Stimulated activated CD4-positive, alpha-beta T cell treated with anti-CD3 and anti-CD28 coated beads, Interleukin-4, amount 100 ng/mL, for 1 hour (primary cell): ENCODE measurements at regions not wholly inside any gene's neighbourhood (a gene's known extent, or its start where the extent isn't known, plus 50 kb on each side); places are given as distances from the start of the nearest gene placed in this dataset.

Experiments used
- DNase-seq: peaks from one replicate; pipeline ENCODE4 v3.0.0-alpha.2; 2020

DNA sequence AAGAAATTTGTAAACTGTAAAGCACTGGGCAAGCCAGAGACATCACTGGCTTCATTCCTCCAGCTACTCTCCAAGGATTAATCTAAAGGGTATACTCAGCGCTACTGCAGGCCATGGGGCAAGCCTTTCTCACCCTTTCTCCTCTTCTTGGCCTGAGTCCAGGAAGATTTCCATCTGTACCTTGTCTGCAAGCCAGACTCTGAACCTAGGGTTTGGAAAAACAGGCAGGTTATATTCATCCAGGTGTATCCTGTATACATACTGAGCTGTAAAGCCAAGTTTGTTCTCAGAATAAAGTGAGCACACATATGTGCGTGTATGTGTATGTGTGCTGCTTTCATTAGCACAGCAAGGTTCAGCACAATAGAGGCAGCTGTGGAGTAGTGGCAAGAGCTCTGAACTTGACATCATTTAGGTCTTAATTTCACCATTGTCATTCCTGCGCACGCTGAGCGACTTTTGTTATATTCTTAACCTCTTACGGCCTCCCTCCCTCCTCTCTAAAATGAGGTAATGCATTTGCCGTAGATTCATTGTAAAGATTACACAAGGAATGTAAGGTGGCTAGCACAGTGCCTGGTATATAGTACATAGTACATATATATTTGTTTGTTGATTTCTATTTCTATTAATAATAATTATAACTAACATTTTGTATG, 128.1 kb upstream of the JUN start:
- DNase-seq, result no peak

DNA sequence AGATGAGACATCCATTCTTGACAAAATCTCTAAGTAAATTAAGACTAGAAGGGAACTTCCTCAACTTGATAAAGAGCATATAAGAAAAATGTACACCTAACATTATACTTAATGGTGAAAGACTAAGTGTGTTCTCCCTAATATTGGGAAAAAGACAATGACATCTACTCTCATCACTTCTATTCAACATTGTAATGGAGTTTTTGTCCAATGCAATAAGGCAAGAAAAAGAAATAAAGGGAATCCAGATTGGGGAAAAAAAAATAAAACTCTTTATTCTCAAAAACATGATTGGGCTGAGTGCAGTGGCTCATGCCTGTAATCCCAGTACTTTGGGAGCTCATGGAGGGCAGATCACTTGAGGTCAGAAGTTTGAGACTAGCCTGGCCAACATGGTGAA, 131.1 kb upstream of the JUN start:
- no peak for DNase-seq

DNA sequence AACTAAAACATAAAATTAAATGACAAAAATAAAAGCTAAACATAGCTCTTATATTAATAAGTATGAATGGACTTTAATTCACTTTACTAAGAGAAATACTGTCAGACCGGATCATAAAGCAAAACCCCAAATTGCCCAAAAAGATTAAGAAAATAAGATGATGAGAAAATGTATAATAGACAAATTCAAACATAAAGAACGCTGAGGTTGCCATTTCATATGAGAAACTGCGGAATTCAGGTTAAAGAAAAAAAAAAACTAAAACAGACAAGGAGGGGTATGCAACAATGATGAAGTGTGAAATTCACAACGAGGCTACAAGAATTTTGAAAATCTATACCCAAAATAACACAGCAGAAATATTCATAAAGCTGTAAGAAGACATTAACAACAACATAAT, 133.6 kb upstream of the JUN start:
- no peak for DNase-seq

DNA sequence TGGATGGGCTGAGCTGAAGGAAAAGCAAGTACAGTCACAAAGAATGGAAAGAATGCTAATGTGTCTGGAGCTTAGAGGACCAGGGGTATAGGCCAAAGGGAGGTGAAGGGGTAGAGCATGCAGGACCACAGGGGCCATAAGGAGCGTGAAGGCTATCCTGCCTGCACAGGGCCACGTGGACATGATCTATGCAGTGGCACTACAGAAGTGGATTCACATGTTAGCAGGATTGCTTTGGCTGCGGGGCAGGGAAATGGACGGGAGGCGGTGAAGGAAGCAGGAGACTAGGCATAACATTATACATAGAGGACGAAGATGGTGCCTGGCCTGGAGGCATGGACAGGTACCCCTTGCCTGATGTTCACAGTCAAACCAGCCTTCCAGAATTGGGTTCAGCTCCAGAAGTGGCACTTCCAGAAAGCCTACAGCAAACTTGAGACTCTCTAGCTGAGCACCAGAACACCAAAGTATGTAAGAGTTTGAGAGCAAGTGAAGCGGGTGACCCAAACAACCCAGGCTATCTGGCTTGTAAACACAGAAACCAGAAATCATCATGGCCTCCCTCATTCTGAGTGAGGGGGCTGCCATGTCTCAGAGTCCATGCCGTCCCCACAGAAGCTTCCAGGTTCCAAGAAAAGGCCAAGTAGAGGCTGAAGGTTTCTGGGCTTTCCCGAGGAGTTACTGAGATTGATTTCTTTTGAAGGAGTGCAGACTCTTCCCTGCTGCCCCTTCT, 135.5 kb upstream of the JUN start:
- no peak for DNase-seq

DNA sequence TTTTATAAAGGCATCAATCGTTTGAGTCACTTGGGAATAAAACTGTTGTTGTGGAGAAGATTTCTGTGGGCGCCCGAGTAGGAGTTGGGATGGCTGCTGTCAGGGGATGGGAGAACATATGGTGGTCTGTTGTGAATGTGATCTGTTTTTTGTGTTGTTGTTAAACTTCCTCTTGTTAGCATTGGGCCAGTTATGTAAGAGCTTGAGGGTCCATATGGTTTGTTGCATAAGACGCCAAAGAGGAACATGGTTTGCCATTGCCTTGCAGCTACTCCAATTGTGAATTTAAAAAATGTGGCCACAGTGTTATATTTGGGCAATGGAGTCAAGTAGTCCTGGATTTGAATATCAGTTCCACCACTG, 136.1 kb upstream of the JUN start:
- no peak for DNase-seq

DNA sequence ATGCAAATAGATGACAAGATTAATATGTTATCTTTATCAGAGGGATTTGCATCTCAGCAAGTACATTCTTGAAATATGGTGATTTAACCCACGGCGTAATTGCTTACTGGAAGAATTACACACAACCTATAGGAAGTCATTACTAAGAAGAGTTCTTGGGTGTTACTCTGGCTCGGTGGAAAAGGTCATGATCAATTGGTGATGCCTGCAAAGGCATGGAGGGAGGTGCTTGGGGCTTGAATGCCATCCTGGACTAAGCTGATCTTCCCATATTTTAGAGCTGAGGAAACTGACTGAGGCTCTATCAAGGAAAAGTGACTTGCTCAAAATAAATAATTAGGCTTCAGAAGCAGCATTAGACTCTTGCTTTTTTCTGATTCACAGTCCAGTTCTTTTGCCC, 137.5 kb upstream of the JUN start:
- no peak for DNase-seq

DNA sequence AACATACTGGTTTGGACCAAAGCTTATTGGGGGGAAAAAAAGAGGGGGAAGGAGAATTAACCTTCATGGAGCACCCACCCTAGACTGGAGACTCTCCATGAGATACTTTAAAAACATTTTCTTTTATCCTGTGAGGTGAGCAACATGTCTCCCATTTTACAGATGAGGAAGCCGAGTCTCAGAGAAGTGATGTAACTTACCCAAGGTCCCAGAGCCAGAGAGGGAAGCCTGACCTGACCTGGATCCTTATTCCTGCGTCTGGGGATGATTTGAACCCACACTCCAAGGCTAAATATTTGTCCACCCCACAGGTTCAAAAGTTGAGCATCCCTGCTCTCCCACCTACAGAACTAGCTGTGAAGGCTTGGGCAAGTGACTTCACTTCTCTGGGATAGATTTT, 137.9 kb upstream of the JUN start:
- DNase-seq, result no peak

DNA sequence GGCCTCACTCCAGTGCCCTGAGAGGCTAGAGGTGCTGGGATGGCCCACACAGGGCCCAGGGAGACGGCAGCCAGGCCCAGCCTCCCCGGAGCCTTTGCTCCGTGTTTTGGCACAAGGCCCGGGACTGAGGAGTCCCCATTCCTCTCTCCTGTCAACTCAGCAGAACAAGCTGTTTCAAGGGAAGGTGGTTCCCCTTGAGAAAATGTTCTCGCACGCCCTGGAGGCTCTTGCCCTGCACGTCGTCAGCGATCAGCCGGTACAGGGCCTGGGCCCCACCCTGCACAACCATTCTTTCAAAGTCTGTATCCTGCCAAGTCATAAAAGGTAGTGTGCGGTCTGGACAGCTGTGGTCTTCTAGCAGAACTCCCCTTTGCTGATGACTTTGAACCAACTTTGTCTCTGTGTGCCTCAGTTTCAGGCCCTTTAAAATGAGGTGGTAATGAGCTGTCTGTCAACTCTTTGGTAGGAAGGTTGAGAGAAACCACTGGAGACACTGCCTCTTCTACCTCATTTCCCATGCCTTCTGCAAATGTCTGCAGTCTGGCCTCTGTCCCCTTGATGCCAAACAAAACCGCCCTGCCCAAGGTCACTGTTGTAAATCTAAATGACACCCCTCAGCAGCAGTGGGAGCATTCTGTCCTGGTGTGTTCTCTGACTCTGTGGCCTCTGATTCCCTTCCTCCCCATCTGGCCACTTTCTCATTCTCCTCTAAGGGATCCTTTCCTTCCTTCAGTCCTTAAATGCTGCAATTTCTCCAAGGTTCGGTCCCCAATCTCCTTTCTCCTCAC, 138.6 kb upstream of the JUN start:
- DNase-seq, result peak; percentile 13

DNA sequence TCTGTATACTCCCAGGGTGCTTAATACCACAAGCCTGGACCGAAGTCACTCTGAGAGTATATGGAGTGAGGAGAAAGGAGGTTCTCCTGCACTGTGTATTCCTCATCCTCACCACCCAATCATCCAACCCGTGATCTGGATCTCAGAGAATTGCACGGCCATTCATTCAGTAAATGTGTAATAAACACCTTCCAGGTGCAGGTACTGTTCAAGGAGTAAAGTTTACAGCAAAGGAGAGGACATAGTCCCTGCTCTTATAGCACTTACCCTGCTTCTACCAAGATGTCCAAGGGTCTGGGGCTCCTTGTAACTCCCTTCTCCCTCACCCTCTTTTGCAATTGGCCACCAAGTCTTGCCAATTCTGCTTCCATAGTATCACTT, 139.2 kb upstream of the JUN start:
- no peak for DNase-seq

DNA sequence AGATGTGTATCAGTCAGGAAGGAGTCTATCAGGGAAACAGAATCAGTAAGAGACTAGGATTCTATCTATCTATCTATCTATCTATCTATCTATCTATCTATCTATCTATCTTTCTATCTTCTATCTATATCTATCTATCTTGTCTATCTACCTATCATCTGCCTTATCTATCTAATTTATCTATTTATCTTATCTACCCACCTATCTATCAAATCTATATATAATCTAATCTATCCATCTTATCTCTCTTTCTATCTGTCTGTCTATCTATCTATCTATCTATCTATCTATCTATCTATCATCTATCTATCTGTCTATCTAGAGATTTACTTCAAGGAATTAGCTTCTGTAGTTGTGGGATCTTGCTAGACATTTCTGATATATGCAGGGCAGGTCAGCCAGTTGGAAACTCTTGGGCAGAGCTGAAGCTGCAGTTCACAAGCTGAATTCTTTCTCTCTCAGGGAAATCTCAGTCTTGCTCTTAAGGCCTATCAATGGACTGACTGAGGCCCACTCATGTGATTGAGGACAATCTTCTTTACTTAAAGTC, 140.2 kb upstream of the JUN start:
- no peak for DNase-seq

DNA sequence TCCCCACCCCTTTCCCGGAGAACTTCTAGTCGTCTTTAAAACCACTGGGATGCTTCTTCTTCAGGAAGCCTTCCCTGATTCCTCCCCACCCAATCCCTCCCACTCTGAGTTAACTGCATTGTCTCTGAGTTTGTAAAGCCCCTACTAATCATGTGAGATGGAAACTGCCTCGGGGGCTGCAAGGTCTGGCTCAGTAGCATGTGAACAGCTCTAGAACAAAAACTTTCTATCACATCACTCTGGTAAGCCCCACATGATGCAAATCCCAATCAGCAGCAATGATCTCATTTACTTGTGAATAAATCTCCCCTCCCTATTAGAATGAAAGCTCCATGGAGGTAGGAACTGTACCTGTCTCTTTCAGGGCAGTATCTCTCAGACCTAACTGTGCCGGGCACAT, 141.0 kb upstream of the JUN start:
- no peak for DNase-seq

DNA sequence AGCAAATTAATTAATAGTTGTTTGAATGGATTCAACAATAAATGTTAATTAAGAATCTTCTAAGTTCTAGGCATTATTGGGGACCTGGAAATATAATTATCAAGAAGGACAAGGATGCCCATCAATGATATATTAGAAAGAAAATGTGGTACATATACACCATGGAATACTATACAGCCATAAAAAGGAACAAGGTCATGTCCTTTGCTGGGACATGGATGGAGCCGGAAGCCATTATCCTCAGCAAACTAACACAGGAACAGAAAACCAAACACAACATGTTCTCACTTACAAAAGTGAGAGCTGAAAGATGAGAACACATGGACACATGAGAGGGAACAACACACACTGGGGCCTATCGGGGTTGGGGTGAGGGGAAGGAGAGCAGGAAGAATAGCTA, 141.4 kb upstream of the JUN start:
- no peak for DNase-seq

DNA sequence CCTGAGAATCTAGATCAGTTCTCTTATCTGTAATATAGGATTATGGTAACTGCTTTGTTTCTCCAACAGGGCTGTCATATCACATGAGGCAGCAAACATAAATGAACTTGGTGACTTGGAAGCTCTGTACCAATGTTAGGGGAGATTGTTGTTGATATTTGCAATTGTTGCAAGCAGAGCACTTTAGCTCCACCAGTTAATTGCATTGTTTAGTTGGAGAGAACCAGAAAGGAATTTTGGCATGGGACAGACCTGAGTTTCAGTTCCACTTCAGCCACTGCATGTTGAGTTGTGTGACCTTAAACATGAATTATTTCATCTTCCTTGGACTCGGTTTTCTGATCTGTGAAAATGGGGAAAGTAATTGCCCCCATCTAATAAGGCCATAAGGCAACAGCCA, 142.3 kb upstream of the JUN start:
- no peak for DNase-seq

DNA sequence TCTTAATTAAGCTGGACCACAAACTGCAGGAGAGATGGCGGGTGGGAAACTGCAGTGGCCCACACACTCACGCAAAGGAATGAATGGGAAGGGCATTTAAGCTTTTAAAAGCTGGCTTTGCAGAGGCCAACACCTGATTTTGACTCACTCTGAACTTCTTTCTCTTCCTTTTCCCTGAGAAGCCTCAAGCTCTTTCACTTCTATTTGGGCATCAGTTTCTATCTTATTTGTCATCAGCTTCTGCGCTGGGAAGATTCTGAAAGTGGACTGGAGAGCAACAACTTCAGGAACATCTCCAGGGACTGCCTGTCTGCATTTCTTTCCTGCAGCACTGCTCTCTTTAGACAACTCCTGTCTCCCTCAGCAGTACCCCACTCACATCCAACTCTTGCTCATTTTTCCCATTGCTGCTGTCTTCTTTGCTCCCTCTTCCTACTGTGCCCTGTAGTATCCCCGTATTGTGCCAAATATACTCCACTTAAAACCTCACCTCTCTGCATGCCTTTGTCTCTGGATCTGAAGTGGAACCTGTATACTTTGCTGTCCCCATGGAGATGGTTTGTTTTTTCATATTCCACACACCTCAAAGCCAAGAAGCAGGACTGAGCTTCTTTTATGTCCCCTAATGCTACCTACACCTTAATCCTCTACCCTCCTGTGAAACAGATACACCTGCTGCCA, 143.3 kb upstream of the JUN start:
- DNase-seq, result no peak

DNA sequence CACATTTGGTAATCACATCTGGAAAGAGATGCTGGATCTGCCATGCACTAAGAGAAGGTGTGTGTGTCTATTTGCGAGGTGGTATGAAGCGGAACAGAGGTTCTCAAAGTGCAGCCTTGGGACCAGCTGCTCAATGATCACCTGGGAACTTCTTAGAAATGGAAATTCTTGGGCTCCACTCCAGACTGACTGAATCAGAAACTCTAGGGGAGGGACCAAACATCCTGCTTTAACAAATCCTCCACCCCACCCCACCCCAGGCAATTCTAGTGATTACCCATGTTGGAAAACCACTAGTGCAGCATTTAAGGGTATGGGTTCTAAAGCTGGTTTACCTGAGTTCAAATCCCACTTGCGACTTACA, 143.9 kb upstream of the JUN start:
- DNase-seq, result no peak

DNA sequence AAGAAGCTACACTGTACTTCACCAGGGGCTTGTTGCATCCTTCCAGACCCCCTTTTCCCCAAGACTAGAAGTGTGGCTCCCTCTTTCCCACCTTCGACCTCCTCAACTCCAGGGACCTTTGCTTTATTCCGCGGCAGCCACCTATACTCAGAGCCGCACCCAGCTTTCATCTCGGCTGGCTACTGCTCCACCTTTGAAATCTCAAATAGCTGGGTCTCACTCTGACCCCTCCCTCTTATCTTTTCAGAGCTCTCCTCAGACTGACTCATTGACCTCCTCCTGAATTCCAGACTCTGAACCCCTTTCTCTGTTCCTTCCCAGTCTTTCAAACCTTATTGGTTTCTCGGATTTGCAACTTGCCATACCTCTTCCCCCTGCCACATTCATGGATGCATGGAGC, 144.7 kb upstream of the JUN start:
- no peak for DNase-seq

DNA sequence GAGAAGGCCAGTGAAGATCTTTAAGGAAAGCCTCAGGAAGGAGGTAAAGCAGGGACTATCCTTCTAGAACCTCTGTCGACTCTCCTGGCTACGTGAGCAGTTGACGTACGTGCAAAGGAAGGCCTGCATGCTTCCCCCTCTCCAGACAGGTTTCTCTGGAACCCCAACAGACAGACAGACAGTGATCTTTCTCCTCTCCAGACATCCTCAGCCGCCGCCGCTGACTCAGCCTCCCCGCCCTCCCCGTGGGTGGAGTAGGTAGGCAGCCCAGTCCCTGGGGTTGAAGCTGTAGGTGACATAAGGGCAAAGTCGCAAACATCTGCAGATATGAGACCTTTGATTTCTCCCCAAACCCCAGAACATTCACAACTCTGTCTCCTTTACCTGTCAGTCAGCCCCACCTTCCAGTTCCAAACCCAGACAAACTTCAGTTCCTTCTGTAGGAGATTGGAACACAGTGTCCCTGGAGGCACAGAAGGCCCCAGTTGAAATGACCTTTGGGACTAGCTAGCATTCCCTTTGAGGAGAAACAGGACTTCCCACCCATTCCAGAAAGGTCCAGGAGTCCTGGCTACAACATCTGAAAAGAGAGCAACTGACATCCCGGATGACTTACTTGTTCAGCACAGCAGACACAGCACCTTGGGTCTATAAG, 146.0 kb upstream of the JUN start:
- DNase-seq, result peak; percentile 69

DNA sequence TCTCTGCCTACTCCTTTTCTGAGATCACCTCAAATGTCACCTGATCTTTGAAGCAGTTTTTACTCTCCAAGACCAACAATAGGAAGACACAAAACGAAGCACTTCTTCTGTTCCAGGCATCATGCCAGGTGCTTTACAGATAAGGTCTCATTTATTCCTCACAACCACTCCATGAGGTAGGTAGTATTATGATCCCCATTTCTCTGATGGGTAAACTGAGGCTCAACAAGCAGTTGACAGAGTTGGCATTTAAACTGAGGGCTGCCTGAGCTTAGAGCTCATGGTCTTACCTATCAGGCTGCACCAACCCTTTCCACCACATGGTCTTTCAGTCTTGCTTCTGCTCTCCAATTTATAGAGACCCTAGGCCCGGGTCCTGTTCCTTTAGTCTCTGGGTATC, 147.2 kb upstream of the JUN start:
- DNase-seq, result no peak

DNA sequence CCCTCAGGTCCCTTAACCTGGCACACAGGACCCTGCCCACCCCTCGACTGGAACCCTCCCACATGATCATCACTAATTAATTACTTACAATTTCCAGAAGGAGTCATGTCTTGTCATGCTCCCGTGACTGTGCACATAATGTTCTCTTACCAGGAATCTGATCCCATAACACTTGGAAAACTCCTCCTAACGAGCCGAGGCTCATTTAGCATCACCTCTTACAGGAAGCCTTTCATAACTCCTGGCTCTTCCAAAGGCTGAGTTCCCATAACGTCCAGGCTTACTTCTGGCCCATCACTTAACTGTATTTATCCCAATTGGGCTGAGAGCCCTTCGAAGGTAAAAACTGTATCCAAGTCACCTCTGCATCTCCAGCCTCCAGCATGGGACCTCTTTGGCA, 147.9 kb upstream of the JUN start:
- no peak for DNase-seq

DNA sequence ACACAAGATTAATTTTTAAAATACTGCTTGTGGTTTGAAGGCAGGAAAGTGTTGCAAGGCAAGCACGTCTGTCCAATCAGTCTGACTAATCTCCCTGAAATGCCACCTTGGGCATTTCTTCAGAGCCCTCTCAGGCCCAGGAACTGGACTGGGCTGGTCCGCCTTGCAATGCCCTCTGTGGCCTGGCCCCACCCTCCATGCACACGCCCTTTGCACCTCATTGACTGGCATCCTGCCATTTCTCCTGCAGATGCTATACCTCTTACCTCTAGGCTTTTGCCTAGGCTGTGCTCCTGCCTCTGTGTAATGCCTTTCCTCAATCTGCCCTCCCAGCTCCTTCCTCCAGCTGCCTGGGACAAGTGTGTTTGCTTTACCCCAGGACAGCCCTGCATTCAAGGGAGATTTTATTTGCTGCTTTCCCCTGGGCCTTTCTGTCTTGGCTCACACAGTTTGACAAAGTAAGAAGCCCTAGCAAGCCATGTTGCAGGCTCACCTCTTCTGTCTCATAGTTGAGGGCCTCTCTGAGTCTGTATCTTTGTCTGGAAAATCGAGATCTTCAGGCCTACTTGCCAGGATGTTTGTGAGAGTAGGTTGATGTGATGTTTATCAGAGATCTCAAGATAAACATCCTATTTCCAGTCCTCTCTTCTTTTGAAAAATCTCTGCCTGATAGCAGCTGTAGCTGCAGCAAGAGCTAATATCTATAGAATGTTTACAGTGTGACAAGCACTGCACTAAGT, 149.2 kb upstream of the JUN start:
- DNase-seq, result no peak

DNA sequence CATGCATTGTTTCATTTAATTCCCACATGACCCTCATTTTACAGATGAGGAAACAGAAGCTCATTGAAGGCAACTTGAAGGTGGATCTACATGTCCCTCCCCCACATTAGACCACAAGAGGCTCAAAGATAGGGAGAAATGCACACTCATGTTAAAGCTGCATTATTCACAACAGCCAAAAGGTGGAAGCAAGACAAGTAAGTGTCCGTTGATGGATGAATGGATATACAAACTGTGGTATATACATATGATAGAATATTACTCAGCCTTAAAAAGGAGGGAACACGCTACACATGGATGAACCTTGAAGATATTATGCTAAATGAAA, 149.7 kb upstream of the JUN start:
- DNase-seq, result no peak

DNA sequence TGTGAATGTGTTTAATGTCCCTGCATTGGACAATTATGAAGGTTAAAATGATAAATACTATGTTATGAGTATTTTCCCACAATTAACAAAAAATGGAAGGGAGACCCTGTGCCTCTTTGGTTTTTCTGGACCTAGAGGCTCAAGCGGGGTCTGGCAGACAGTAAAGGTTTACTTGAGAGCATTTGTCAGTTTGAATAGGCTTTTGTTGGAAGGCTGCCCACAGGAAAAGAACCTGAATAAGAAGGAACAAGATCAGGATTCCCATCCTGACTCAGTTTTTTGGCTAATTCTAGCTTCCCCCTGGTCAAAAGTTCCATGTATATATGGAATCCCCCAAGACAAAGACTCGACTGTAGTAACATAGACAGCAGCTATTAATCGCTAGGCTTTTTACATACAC, 150.9 kb upstream of the JUN start:
- DNase-seq, result no peak
